ENCODE measurements at regions not wholly inside any gene's neighbourhood (a gene's known extent, or its start where the extent isn't known, plus 50 kb on each side); places are given as distances from the start of the nearest gene placed in this dataset.
"Not testable (repeated sequence)": the region's sequence is repeated elsewhere in the genome, so short reads cannot be mapped to it uniquely, and the experiment has no call there.

DNA sequence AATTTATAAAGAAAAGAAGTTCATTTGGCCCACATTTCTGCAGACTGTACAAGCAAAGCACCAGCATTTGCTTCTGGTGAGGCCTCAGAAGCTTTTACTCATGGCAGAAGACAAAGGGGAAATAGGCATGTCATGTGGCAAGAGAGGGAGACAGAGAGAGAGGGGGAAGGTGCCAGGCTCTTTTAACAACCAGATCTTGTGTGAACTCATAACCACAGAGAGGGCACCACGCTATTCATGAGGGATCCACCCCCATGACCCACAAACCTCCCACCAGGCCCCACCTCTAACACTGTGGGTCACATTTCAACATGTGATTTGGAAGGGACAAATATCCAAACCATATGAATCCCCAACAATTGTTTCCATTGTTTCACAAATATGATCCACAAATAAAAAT is 467.9 kb downstream of the SIPA1L2 start:
- H3K9me3 ChIP-seq (ENCODE audit: control insufficient read depth in 1 of 2, low read length in 2 of 2) = no peaks in the 10 kb centered on the region
- no peaks in the 10 kb centered on the region for H3K4me1 ChIP-seq (ENCODE audit: control insufficient read depth in 1 of 2, insufficient read depth in 2 of 2, low read length in 2 of 2)
- H3K27me3 ChIP-seq (ENCODE audit: control insufficient read depth in 1 of 2, insufficient read depth in 2 of 2, low read length in 2 of 2) = no peaks in the 10 kb centered on the region
- H3K36me3 ChIP-seq (ENCODE audit: control insufficient read depth in 1 of 2, insufficient read depth in 2 of 2, low read length in 2 of 2) = no peaks in the 10 kb centered on the region
- no peak overlapping the region for H3K9ac ChIP-seq (ENCODE audit: low read depth in 1 of 2, low read length in 2 of 2)
- no peak overlapping the region for H3K27ac ChIP-seq (ENCODE audit: low read depth, low read length)
- no peak overlapping the region for H3K4me3 ChIP-seq (ENCODE audit: low read depth in 1 of 2, low read length in 2 of 2)

DNA sequence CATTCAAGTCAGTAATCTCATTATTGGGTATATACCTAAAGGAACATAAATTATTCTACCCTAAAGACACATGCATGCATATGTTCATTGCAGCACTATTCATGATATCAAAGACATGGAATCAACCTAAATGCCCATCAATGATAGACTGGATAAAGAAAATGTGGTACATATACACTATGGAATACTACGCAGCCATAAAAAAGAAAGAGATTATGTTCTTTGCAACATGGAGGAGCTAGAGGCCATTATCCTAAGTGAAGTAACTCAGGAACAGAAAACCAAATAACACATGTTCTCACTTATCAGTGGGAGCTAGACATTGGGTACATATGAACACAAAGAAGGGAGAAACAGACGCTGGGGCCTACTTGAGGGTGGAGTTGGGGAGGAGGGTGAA is 471.4 kb downstream of the SIPA1L2 start:
- H3K4me1 ChIP-seq (ENCODE audit: control insufficient read depth in 1 of 2, insufficient read depth in 2 of 2, low read length in 2 of 2); H3K9me3 ChIP-seq (ENCODE audit: control insufficient read depth in 1 of 2, low read length in 2 of 2); H3K36me3 ChIP-seq (ENCODE audit: control insufficient read depth in 1 of 2, insufficient read depth in 2 of 2, low read length in 2 of 2); H3K9ac ChIP-seq (ENCODE audit: low read depth in 1 of 2, low read length in 2 of 2); H3K4me3 ChIP-seq (ENCODE audit: low read depth in 1 of 2, low read length in 2 of 2); H3K27ac ChIP-seq (ENCODE audit: low read depth, low read length); H3K27me3 ChIP-seq (ENCODE audit: control insufficient read depth in 1 of 2, insufficient read depth in 2 of 2, low read length in 2 of 2): not testable (repeated sequence)

DNA sequence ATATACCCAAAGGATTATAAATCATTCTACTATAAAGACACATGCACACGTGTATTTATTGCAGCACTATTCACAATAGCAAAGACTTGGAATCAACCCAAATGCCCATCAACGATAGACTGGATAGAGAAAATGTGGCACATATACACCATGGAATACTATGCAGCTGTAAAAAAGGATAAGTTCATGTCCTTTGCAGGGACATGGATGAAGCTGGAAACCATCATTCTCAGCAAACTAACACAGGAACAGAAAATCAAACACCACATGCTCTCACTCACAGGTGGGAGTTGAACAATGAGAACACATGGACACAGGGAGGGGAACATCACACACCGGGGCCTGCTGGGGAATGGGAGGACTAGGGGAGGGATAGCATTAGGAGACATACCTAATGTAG is 473.9 kb downstream of the SIPA1L2 start:
- H3K36me3 ChIP-seq (ENCODE audit: control insufficient read depth in 1 of 2, insufficient read depth in 2 of 2, low read length in 2 of 2); H3K4me3 ChIP-seq (ENCODE audit: low read depth in 1 of 2, low read length in 2 of 2); H3K27ac ChIP-seq (ENCODE audit: low read depth, low read length); H3K4me1 ChIP-seq (ENCODE audit: control insufficient read depth in 1 of 2, insufficient read depth in 2 of 2, low read length in 2 of 2); H3K9me3 ChIP-seq (ENCODE audit: control insufficient read depth in 1 of 2, low read length in 2 of 2); H3K9ac ChIP-seq (ENCODE audit: low read depth in 1 of 2, low read length in 2 of 2); H3K27me3 ChIP-seq (ENCODE audit: control insufficient read depth in 1 of 2, insufficient read depth in 2 of 2, low read length in 2 of 2): not testable (repeated sequence)

DNA sequence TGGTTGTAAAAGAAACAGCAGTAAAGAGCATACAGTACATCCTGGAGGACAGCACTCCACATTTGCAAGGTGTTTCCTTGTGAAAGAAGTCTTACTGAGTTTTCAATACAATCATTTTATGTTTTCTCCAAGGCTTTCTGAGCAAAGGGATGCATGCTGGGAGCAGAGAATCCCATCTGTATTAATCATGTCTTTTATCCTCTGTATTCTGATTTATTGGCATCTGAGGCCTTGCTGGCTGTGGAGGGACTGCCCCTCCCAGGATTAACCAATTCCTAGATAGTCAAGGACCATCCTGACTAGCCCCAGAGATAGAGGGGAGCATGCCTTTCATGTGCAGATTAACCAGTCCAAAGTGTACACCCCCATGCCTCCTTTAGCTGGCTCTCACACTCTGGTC is 476.3 kb downstream of the SIPA1L2 start:
- no peak overlapping the region for H3K4me3 ChIP-seq (ENCODE audit: low read depth in 1 of 2, low read length in 2 of 2)
- no peaks in the 10 kb centered on the region for H3K9me3 ChIP-seq (ENCODE audit: control insufficient read depth in 1 of 2, low read length in 2 of 2)
- H3K27ac ChIP-seq (ENCODE audit: low read depth, low read length) = no peak overlapping the region
- H3K9ac ChIP-seq (ENCODE audit: low read depth in 1 of 2, low read length in 2 of 2) = no peak overlapping the region
- no peaks in the 10 kb centered on the region for H3K27me3 ChIP-seq (ENCODE audit: control insufficient read depth in 1 of 2, insufficient read depth in 2 of 2, low read length in 2 of 2)
- H3K4me1 ChIP-seq (ENCODE audit: control insufficient read depth in 1 of 2, insufficient read depth in 2 of 2, low read length in 2 of 2) = no peaks in the 10 kb centered on the region
- H3K36me3 ChIP-seq (ENCODE audit: control insufficient read depth in 1 of 2, insufficient read depth in 2 of 2, low read length in 2 of 2) = no peaks in the 10 kb centered on the region

DNA sequence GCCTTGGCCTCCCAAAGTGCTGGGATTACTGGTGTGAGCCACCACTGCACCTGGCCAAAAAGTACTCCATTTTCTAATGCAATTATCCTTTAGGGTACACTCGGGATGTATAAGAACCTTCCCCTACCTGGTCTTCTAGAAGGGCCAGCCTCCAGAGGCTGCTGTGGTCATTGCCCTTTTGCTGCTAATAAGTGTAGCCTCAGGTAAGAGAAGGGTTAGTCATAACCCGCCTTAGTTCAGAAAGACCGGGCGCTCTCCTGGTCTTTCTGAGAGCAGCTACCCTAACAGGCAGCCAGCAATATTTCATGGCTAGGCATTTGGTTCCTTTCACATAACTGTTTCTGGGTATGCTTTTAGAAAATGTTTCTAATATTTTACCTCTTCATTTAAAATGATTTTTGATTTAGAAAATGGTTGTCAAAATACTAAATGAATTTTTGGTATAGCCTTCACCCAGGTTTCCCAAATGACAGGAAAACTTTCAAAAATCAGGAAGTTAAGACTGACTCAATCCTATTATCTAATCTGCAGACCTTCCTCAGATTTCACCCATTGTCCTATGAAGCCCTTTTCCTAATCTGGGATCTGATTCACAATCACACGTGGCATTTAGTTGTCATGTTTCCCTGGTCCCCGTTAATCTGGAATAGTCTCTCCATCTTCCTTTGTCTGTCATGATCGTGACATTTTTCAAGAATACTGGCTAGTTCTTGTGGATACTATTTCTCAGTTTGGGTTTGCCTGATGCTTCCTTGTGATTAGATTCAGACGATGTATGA is 479.0 kb downstream of the SIPA1L2 start:
- Histone ChIP-seq H3K36me3 (ENCODE audit: control insufficient read depth in 1 of 2, insufficient read depth in 2 of 2, low read length in 2 of 2) (no peaks in the 10 kb centered on the region), H3K4me1 (ENCODE audit: control insufficient read depth in 1 of 2, insufficient read depth in 2 of 2, low read length in 2 of 2) (no peaks in the 10 kb centered on the region), H3K4me3 (ENCODE audit: low read depth in 1 of 2, low read length in 2 of 2) (no peak overlapping the region), H3K27me3 (ENCODE audit: control insufficient read depth in 1 of 2, insufficient read depth in 2 of 2, low read length in 2 of 2) (no peaks in the 10 kb centered on the region), H3K9me3 (ENCODE audit: control insufficient read depth in 1 of 2, low read length in 2 of 2) (no peaks in the 10 kb centered on the region), H3K27ac (ENCODE audit: low read depth, low read length) (no peak overlapping the region), H3K9ac (ENCODE audit: low read depth in 1 of 2, low read length in 2 of 2) (no peak overlapping the region)

DNA sequence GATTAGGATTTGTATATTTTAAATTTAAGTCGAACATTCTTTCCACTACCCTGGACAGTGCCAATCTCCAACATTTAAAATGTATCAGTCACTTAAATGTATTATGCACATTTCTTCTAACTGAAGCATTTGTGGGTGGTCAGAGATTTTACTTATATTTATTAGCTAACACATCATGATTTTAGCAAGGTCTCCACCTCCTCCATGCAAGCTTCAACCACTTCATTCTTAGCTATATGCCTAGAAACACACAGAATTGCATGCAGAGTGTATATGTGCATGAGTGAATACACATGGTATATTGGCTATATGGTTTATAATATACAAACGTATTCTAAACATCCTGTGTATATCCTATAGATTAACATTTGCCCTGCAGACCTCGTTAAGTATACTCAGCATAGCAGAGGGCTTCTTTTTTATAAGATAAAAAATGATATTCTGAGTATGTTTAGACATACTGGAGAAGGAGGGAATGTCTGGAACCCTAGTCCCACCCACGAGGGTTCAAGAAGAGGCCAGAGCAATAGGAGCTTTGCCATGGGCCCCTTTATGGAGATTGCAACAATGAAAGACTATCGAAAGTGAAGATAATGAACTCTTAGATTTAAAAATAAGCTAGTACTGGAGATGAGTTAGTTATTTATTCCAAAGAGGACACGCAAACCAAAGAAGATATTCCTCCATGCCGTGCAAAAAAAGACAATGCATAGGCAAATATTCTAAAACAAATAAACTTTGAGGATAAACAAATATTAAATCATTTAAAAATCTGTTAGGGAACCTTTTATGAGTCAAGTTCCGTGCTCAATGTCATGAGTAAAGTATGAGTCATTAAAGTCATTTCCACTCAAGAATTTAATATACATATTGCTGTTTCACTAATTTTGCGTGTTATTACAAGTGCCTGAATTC is 480.4 kb downstream of the SIPA1L2 start:
- no peaks in the 10 kb centered on the region for H3K36me3 ChIP-seq (ENCODE audit: control insufficient read depth in 1 of 2, insufficient read depth in 2 of 2, low read length in 2 of 2)
- H3K27me3 ChIP-seq (ENCODE audit: control insufficient read depth in 1 of 2, insufficient read depth in 2 of 2, low read length in 2 of 2) = no peaks in the 10 kb centered on the region
- no peaks in the 10 kb centered on the region for H3K4me1 ChIP-seq (ENCODE audit: control insufficient read depth in 1 of 2, insufficient read depth in 2 of 2, low read length in 2 of 2)
- H3K9ac ChIP-seq (ENCODE audit: low read depth in 1 of 2, low read length in 2 of 2) = no peak overlapping the region
- no peak overlapping the region for H3K27ac ChIP-seq (ENCODE audit: low read depth, low read length)
- H3K4me3 ChIP-seq (ENCODE audit: low read depth in 1 of 2, low read length in 2 of 2) = no peak overlapping the region
- no peaks in the 10 kb centered on the region for H3K9me3 ChIP-seq (ENCODE audit: control insufficient read depth in 1 of 2, low read length in 2 of 2)

DNA sequence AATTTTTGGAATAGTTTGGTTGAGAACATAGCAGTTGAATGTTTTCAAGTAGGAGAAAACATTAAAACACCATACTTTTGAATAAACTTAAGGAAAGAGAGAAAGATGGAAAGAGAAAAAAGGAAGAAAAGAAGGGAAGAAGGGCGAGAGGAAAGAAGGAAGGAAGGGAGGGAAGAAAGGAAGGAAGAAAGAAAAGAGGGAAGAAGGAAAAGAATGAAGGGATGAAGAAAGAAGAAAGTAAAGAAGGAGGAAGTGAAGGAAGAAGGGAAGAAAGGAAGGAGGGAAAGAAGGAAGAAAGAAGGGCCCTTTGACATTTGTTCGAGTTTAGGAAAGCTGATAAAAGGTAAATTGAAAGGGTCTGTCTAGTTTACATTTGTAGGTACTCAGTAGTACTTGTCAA is 482.7 kb downstream of the SIPA1L2 start:
- Histone ChIP-seq H3K4me3 (ENCODE audit: low read depth in 1 of 2, low read length in 2 of 2) (no peak overlapping the region), H3K4me1 (ENCODE audit: control insufficient read depth in 1 of 2, insufficient read depth in 2 of 2, low read length in 2 of 2) (no peaks in the 10 kb centered on the region), H3K9ac (ENCODE audit: low read depth in 1 of 2, low read length in 2 of 2) (no peak overlapping the region), H3K27ac (ENCODE audit: low read depth, low read length) (no peak overlapping the region), H3K9me3 (ENCODE audit: control insufficient read depth in 1 of 2, low read length in 2 of 2) (no peaks in the 10 kb centered on the region), H3K27me3 (ENCODE audit: control insufficient read depth in 1 of 2, insufficient read depth in 2 of 2, low read length in 2 of 2) (no peaks in the 10 kb centered on the region), H3K36me3 (ENCODE audit: control insufficient read depth in 1 of 2, insufficient read depth in 2 of 2, low read length in 2 of 2) (no peaks in the 10 kb centered on the region)

DNA sequence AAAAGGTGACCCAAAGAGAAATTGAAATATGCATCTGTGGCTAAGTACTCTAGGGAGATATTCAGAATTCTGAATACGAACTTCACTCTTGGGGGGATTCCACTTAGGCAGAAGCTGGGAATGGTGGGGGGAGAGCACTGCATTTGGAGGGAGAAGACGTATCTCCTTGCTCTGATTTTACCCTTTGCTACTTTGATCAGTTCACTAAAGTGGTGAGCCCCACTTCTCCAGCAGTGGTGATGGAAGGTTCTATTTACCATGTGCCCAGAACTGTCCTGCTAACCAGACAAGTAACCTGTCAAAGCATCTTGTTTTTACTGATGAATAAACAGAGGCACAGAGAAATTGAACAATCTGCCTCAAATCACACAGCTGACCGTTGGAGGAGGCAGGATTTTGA is 483.4 kb downstream of the SIPA1L2 start:
- Histone ChIP-seq H3K27ac (ENCODE audit: low read depth, low read length) (no peak overlapping the region), H3K9ac (ENCODE audit: low read depth in 1 of 2, low read length in 2 of 2) (no peak overlapping the region), H3K9me3 (ENCODE audit: control insufficient read depth in 1 of 2, low read length in 2 of 2) (no peaks in the 10 kb centered on the region), H3K4me3 (ENCODE audit: low read depth in 1 of 2, low read length in 2 of 2) (no peak overlapping the region), H3K4me1 (ENCODE audit: control insufficient read depth in 1 of 2, insufficient read depth in 2 of 2, low read length in 2 of 2) (no peaks in the 10 kb centered on the region), H3K36me3 (ENCODE audit: control insufficient read depth in 1 of 2, insufficient read depth in 2 of 2, low read length in 2 of 2) (no peaks in the 10 kb centered on the region), H3K27me3 (ENCODE audit: control insufficient read depth in 1 of 2, insufficient read depth in 2 of 2, low read length in 2 of 2) (no peaks in the 10 kb centered on the region)

DNA sequence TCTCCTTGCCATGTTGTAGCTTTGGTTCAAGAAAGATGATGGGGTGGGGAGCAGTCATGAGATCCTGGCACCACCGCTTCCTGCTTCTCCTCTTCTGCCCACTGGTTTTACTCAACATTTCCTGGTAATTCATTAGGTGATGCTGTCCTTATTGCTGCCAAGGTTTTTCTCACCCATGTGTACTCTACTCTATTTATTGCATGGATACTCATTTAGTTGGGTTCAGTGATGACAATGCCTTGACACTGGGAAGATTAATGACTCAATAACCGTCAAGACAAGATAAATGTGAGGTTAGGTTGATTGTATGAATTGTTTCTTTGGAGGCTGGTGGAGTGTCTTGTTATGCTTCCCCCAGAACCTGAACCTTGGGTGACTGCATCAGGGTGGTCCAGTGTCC is 484.2 kb downstream of the SIPA1L2 start:
- H3K27ac ChIP-seq (ENCODE audit: low read depth, low read length) = no peak overlapping the region
- H3K9ac ChIP-seq (ENCODE audit: low read depth in 1 of 2, low read length in 2 of 2) = no peak overlapping the region
- no peaks in the 10 kb centered on the region for H3K4me1 ChIP-seq (ENCODE audit: control insufficient read depth in 1 of 2, insufficient read depth in 2 of 2, low read length in 2 of 2)
- no peak overlapping the region for H3K4me3 ChIP-seq (ENCODE audit: low read depth in 1 of 2, low read length in 2 of 2)
- peaks cover 0 to 1% of the 10 kb centered on the region in 2 donors for H3K9me3 ChIP-seq (ENCODE audit: control insufficient read depth in 1 of 2, low read length in 2 of 2)
- H3K36me3 ChIP-seq (ENCODE audit: control insufficient read depth in 1 of 2, insufficient read depth in 2 of 2, low read length in 2 of 2) = no peaks in the 10 kb centered on the region
- no peaks in the 10 kb centered on the region for H3K27me3 ChIP-seq (ENCODE audit: control insufficient read depth in 1 of 2, insufficient read depth in 2 of 2, low read length in 2 of 2)

DNA sequence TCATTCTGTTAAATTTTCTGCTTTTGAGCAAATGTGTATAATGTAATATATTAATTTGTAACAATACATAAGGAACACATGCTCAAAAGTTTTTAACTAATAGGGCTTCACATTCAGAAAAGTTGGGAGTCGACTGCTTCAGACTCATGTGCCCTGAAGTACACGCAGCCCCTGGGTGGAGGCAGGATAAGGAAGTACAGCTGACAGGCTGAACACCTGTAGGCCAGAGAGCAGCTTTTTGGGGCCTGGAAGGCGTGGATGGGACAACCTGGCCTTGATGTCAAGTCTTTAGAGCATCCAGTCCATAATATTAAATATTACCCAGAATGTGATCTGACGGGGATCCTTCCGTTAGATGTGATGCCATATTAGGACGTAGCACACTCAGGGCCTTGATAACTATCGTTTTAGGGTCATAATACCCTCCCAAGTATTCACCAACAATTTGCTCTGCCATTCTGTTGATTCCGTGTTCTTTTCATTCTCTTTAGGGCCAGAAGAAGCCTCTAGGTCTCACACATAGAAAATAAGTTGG is 485.2 kb downstream of the SIPA1L2 start:
- Histone ChIP-seq H3K36me3 (ENCODE audit: control insufficient read depth in 1 of 2, insufficient read depth in 2 of 2, low read length in 2 of 2) (no peaks in the 10 kb centered on the region), H3K4me3 (ENCODE audit: low read depth in 1 of 2, low read length in 2 of 2) (no peak overlapping the region), H3K9ac (ENCODE audit: low read depth in 1 of 2, low read length in 2 of 2) (no peak overlapping the region), H3K4me1 (ENCODE audit: control insufficient read depth in 1 of 2, insufficient read depth in 2 of 2, low read length in 2 of 2) (no peaks in the 10 kb centered on the region), H3K27me3 (ENCODE audit: control insufficient read depth in 1 of 2, insufficient read depth in 2 of 2, low read length in 2 of 2) (no peaks in the 10 kb centered on the region), H3K9me3 (ENCODE audit: control insufficient read depth in 1 of 2, low read length in 2 of 2) (peaks cover 0 to 6% of the 10 kb centered on the region in 2 donors), H3K27ac (ENCODE audit: low read depth, low read length) (no peak overlapping the region)
